H9 (cell line): ENCODE measurements at regions not wholly inside any gene's neighbourhood (a gene's known extent, or its start where the extent isn't known, plus 50 kb on each side); places are given as distances from the start of the nearest gene placed in this dataset.
"Not testable (repeated sequence)": the region's sequence is repeated elsewhere in the genome, so short reads cannot be mapped to it uniquely, and the experiment has no call there.

ENCODE experiments used
- DNase-seq: peaks from one replicate; pipeline ENCODE4 v3.0.0-alpha.2; 2017
- H2AFZ ChIP-seq: one replicate; pipeline ENCODE4 v1.6.1; 2013; ENCODE audit warnings: mild to moderate bottlenecking, low read length, control low read depth, moderate library complexity
- H2AK5ac ChIP-seq: 2 replicates; pipeline ENCODE4 v1.6.1; 2013; ENCODE audit warnings: low read length, control low read depth, mixed read lengths; ENCODE audit not compliant: insufficient read length
- H2BK120ac ChIP-seq: one replicate; pipeline ENCODE4 v1.6.1; 2013; ENCODE audit warnings: low read depth, mild to moderate bottlenecking, low read length, control low read depth, inconsistent platforms; ENCODE audit not compliant: poor library complexity, severe bottlenecking
- H2BK12ac ChIP-seq: 2 replicates; pipeline ENCODE4 v1.6.1; 2013; ENCODE audit warnings: low read length, control low read depth, mixed read lengths, low read depth; ENCODE audit not compliant: insufficient read length
- H2BK15ac ChIP-seq: 2 replicates; pipeline ENCODE4 v1.6.1; 2013; ENCODE audit warnings: low read depth, low read length, control low read depth
- H2BK20ac ChIP-seq: one replicate; pipeline ENCODE4 v1.6.1; 2013; ENCODE audit warnings: low read depth, mild to moderate bottlenecking, low read length, control low read depth, inconsistent platforms; ENCODE audit not compliant: poor library complexity, severe bottlenecking
- H2BK5ac ChIP-seq: 2 replicates; pipeline ENCODE4 v1.6.1; 2013; ENCODE audit warnings: low read length, control low read depth, mixed read lengths; ENCODE audit not compliant: insufficient read length
- H3K14ac ChIP-seq: 2 replicates; pipeline ENCODE4 v1.6.1; 2013; ENCODE audit warnings: low read length, control low read depth; ENCODE audit not compliant: insufficient read depth
- H3K18ac ChIP-seq: 2 replicates; pipeline ENCODE4 v1.6.1; 2013; ENCODE audit warnings: low read depth, mild to moderate bottlenecking, mixed read lengths, low read length, control low read depth; ENCODE audit not compliant: insufficient read length
- H3K23ac ChIP-seq: 2 replicates; pipeline ENCODE4 v1.6.1; 2013; ENCODE audit warnings: low read length, control low read depth, mixed read lengths, low read depth; ENCODE audit not compliant: insufficient read length
- H3K23me2 ChIP-seq: 2 replicates; pipeline ENCODE4 v1.6.1; 2013; ENCODE audit warnings: low read depth, mild to moderate bottlenecking, mixed read lengths, low read length, control low read depth; ENCODE audit not compliant: insufficient read length, poor library complexity, severe bottlenecking
- H3K27ac ChIP-seq: 2 replicates; pipeline ENCODE4 v1.5.1; 2013; ENCODE audit warnings: low read length, control low read depth, mixed read lengths, low read depth; ENCODE audit not compliant: insufficient read length
- H3K27me3 ChIP-seq: 2 replicates; pipeline ENCODE4 v1.6.1; 2013; ENCODE audit warnings: low read length, control low read depth, inconsistent platforms; ENCODE audit not compliant: insufficient read depth
- H3K4ac ChIP-seq: 2 replicates; pipeline ENCODE4 v1.6.1; 2013; ENCODE audit warnings: low read depth, mild to moderate bottlenecking, control low read depth, inconsistent platforms, low read length, moderate library complexity
- H3K4me1 ChIP-seq: 2 replicates; pipeline ENCODE4 v1.6.1; 2013; ENCODE audit warnings: low read length, control low read depth, inconsistent platforms; ENCODE audit not compliant: insufficient read depth
- H3K4me2 ChIP-seq: 2 replicates; pipeline ENCODE4 v1.6.1; 2013; ENCODE audit warnings: low read length, control low read depth, mixed read lengths; ENCODE audit not compliant: insufficient read length, insufficient read depth
- H3K56ac ChIP-seq: 2 replicates; pipeline ENCODE4 v1.6.1; 2013; ENCODE audit warnings: low read depth, mild to moderate bottlenecking, mixed read lengths, low read length, control low read depth; ENCODE audit not compliant: insufficient read length
- H3K79me1 ChIP-seq: 2 replicates; pipeline ENCODE4 v1.6.1; 2013; ENCODE audit warnings: low read depth, mild to moderate bottlenecking, moderate library complexity, low read length, control low read depth, inconsistent platforms; ENCODE audit not compliant: insufficient read depth, poor library complexity, severe bottlenecking
- H3K79me2 ChIP-seq: 2 replicates; pipeline ENCODE4 v1.6.1; 2013; ENCODE audit warnings: low read length, control low read depth, inconsistent platforms; ENCODE audit not compliant: insufficient read depth
- H3K9ac ChIP-seq: 2 replicates; pipeline ENCODE4 v1.6.1; 2013; ENCODE audit warnings: low read length, control low read depth, mixed read lengths; ENCODE audit not compliant: insufficient read length; ENCODE audit errors: extremely low read depth
- H3K9me3 ChIP-seq: one replicate; pipeline ENCODE4 v1.6.1; 2013; ENCODE audit warnings: low read depth, low read length, inconsistent platforms; ENCODE audit not compliant: control insufficient read depth
- H3T11ph ChIP-seq: one replicate; pipeline ENCODE4 v1.6.1; 2013; ENCODE audit warnings: mild to moderate bottlenecking, low read length, control low read depth, inconsistent platforms
- H4K20me1 ChIP-seq: one replicate; pipeline ENCODE4 v1.6.1; 2013; ENCODE audit not compliant: control insufficient read depth, insufficient read length, insufficient read depth
- H4K5ac ChIP-seq: 2 replicates; pipeline ENCODE4 v1.6.1; 2013; ENCODE audit warnings: low read depth, mild to moderate bottlenecking, mixed read lengths, low read length, control low read depth; ENCODE audit not compliant: insufficient read length
- H4K8ac ChIP-seq: replicated peaks from 2 replicates; pipeline ENCODE4 v1.6.1; 2013; ENCODE audit warnings: low read length, control low read depth, mixed read lengths, low read depth; ENCODE audit not compliant: insufficient read length
- H4K91ac ChIP-seq: 2 replicates; pipeline ENCODE4 v1.6.1; 2013; ENCODE audit warnings: low read depth, mild to moderate bottlenecking, moderate library complexity, mixed read lengths, low read length, control low read depth; ENCODE audit not compliant: insufficient read length
- H3K27ac Mint-ChIP-seq, 3 experiments: 2 replicates in 2 of 3; 3 replicates in 1 of 3; pipeline ENCODE4 v1.8.0; 2020 to 2021; ENCODE audit warnings: mixed read lengths in 3 of 3, mild to moderate bottlenecking in 1 of 3, moderate library complexity in 1 of 3
- H3K27me3 Mint-ChIP-seq: 2 replicates; pipeline ENCODE4 v1.8.0; 2021; ENCODE audit warnings: low read depth, mild to moderate bottlenecking, moderate library complexity, mixed read lengths
- H3K36me3 Mint-ChIP-seq, 3 experiments: 2 replicates in 2 of 3; 3 replicates in 1 of 3; pipeline ENCODE4 v1.8.0; 2020 to 2021; ENCODE audit warnings: low read depth in 3 of 3, mixed read lengths in 3 of 3; ENCODE audit not compliant: insufficient read depth in 1 of 3
- H3K4me1 Mint-ChIP-seq, 2 experiments: 2 replicates each; pipeline ENCODE4 v1.8.0; 2020; ENCODE audit warnings: mixed read lengths in 2 of 2
- H3K4me3 Mint-ChIP-seq, 2 experiments: 2 replicates in 1 of 2; 3 replicates in 1 of 2; pipeline ENCODE4 v1.8.0; 2020 to 2021; ENCODE audit warnings: mild to moderate bottlenecking in 2 of 2, mixed read lengths in 2 of 2, moderate library complexity in 1 of 2
- H3K9me3 Mint-ChIP-seq, 2 experiments: 2 replicates in 1 of 2; 3 replicates in 1 of 2; pipeline ENCODE4 v1.8.0; 2020; ENCODE audit warnings: mild to moderate bottlenecking in 2 of 2, mixed read lengths in 2 of 2, moderate library complexity in 1 of 2
- CTCF ChIP-seq: fragments of 200-600 bp; sonication (generic); conservative IDR thresholded peaks from 3 replicates; pipeline ENCODE4 v1.8.0; 2021; ENCODE audit warnings: antibody characterized with exemption, mild to moderate bottlenecking
- WGBS: extraction: QIAGEN DNeasy Blood & Tissue Kit; methylation state at CpG from one replicate; pipeline ENCODE4 v1.1.7; 2013; ENCODE audit warnings: missing lambda C conversion rate, low lambda C conversion rate, mixed read lengths; ENCODE audit not compliant: insufficient read length; ENCODE audit errors: extremely low coverage; 5-methylcytosine and 5-hydroxymethylcytosine counted together

GRCh38 chr3:86880066-86880465 lies 110.9 kb downstream of the VGLL3 start:
- no peak overlapping the region for H3K4me3 Mint-ChIP-seq
- no peak overlapping the region for H3K18ac ChIP-seq
- no peak overlapping the region for H2BK12ac ChIP-seq
- peaks cover 32 to 35% of the 10 kb centered on the region in 2 experiments for H3K4me1 Mint-ChIP-seq
- no peak overlapping the region for H3K23ac ChIP-seq
- H3K9ac ChIP-seq = no peak overlapping the region
- H2AK5ac ChIP-seq = no peak overlapping the region
- H3K4me2 ChIP-seq = no peak overlapping the region
- no peak overlapping the region for H2AFZ ChIP-seq
- H4K5ac ChIP-seq = no peak overlapping the region
- H4K20me1 ChIP-seq = no peaks in the 10 kb centered on the region
- no CpG with 5 or more reads among the region's 6 CpGs for WGBS
- H3K56ac ChIP-seq = no peak overlapping the region
- peaks cover 8 to 12% of the 10 kb centered on the region in 2 experiments for H3K9me3 Mint-ChIP-seq
- no peak overlapping the region for H3K4ac ChIP-seq
- peaks cover 10 to 33% (median 15%) of the 10 kb centered on the region in 3 experiments for H3K36me3 Mint-ChIP-seq
- H2BK120ac ChIP-seq = no peak overlapping the region
- H2BK15ac ChIP-seq = no peak overlapping the region; the same call in 1 of the 2 replicates
- H3K27ac Mint-ChIP-seq = no peak overlapping the region
- no peak overlapping the region for H4K8ac ChIP-seq
- H4K91ac ChIP-seq = no peak overlapping the region
- no peak overlapping the region for H3T11ph ChIP-seq
- H3K79me2 ChIP-seq = no peaks in the 10 kb centered on the region
- TF ChIP-seq CTCF = no peak
- H3K9me3 ChIP-seq = no peaks in the 10 kb centered on the region
- no peaks in the 10 kb centered on the region for H3K79me1 ChIP-seq
- H3K27ac ChIP-seq = no peak overlapping the region
- H3K14ac ChIP-seq = no peak overlapping the region; the same call in 1 of the 2 replicates
- no peaks in the 10 kb centered on the region for H3K23me2 ChIP-seq
- no peak overlapping the region for H2BK20ac ChIP-seq
- H3K4me1 ChIP-seq = no peaks in the 10 kb centered on the region
- H3K27me3 ChIP-seq = no peaks in the 10 kb centered on the region
- H3K27me3 Mint-ChIP-seq = no peaks in the 10 kb centered on the region; the same call in 1 of the 2 replicates
- no peak for DNase-seq
- H2BK5ac ChIP-seq = no peak overlapping the region

- not testable (repeated sequence) for H2BK120ac ChIP-seq, H2BK20ac ChIP-seq, H3T11ph ChIP-seq, H3K27me3 ChIP-seq, H4K5ac ChIP-seq, H3K4me1 ChIP-seq, H3K23me2 ChIP-seq, H3K4ac ChIP-seq, H3K18ac ChIP-seq, H3K56ac ChIP-seq, H2BK5ac ChIP-seq, H3K79me2 ChIP-seq, H3K23ac ChIP-seq, H3K4me2 ChIP-seq, H3K27me3 Mint-ChIP-seq, H4K91ac ChIP-seq, H4K8ac ChIP-seq, H2AK5ac ChIP-seq, H3K9me3 ChIP-seq, H3K9ac ChIP-seq, H3K79me1 ChIP-seq, H4K20me1 ChIP-seq, H2BK15ac ChIP-seq
- peak overlapping the region; percentile 52 for H2AFZ ChIP-seq
- H3K36me3 Mint-ChIP-seq = peaks cover 16 to 58% (median 37%) of the 10 kb centered on the region in 3 experiments
- H3K4me1 Mint-ChIP-seq = peaks cover 26 to 29% of the 10 kb centered on the region in 2 experiments
- H3K27ac Mint-ChIP-seq = peak overlapping the region; percentile 81 to 98 (median 98)
- 0 out of 2 replicates have a peak overlapping the region, but pooled peaks have one; percentile 29 for H3K14ac ChIP-seq
- H3K9me3 Mint-ChIP-seq = peaks cover 31 to 43% of the 10 kb centered on the region in 2 experiments
- peak overlapping the region; percentile 65 for H3K27ac ChIP-seq
- DNase-seq = peak; percentile 90
- peak overlapping the region; percentile 62 for H2BK12ac ChIP-seq
- 0 out of 5 replicates have a peak overlapping the region, but pooled peaks have one; percentile 7 to 18 for H3K4me3 Mint-ChIP-seq
- WGBS = no CpG with 5 or more reads among the region's 5 CpGs
These were observed 114.3 kb downstream of the VGLL3 start for GRCh38 chr3:86876504-86877181.
